AG04449 (cell line): ENCODE measurements at regions not wholly inside any gene's neighbourhood (a gene's known extent, or its start where the extent isn't known, plus 50 kb on each side); places are given as distances from the start of the nearest gene placed in this dataset.

ENCODE experiments used
- CTCF ChIA-PET: fragments of 350-600 bp; formaldehyde crosslinking; extraction: SDS; loops from one replicate; lab custom pipeline; 2021; ENCODE audit warnings: antibody characterized with exemption; lab: Yijun Ruan, JAX
- POLR2A ChIA-PET: fragments of 400-600, 350-600 bp; formaldehyde crosslinking; extraction: SDS; loops from one replicate; lab custom pipeline; 2020; ENCODE audit warnings: antibody characterized with exemption, inconsistent platforms; lab: Yijun Ruan, JAX
- DNase-seq: peaks from one replicate; pipeline ENCODE4 v3.0.0-alpha.2; 2010; ENCODE audit warnings: low read depth, low spot score
- H3K4me3 ChIP-seq: 2 replicates; pipeline ENCODE4 v1.5.1; 2011; ENCODE audit warnings: low read depth, mild to moderate bottlenecking, control low read depth, low read length
- CTCF ChIP-seq: IDR thresholded peaks from one replicate; pipeline ENCODE4 v1.5.1; 2011; ENCODE audit warnings: mild to moderate bottlenecking, moderate library complexity, low read length, control low read depth, inconsistent platforms; ENCODE audit not compliant: insufficient read depth; ENCODE audit errors: missing control alignments

- DNase-seq, result no peak
- no peak for TF ChIP-seq CTCF
- ChIA-PET POLR2A (no interaction called here), CTCF (no interaction called here)
- H3K4me3 ChIP-seq, result no peak overlapping the region
Observed at GRCh38 chr6:40710626-40711330, 123.6 kb upstream of the LRFN2 start.

- CTCF ChIA-PET, result no interaction called here
- no peak overlapping the region for H3K4me3 ChIP-seq
- no peak for TF ChIP-seq CTCF
Observed at GRCh38 chr6:40708049-40708448, 120.9 kb upstream of the LRFN2 start.

GRCh38 chr6:40706178-40706577 lies 119.0 kb upstream of the LRFN2 start:
- no peak for DNase-seq
- H3K4me3 ChIP-seq, result no peak overlapping the region
- ChIA-PET CTCF (no interaction called here), POLR2A (no interaction called here)
- TF ChIP-seq CTCF, result no peak

More at GRCh38 chr6:40708049-40708448, 120.9 kb upstream of the LRFN2 start:
- no peak for DNase-seq
- POLR2A ChIA-PET, result no interaction called here

- POLR2A ChIA-PET, result no interaction called here
- no peak for DNase-seq
- CTCF ChIA-PET, result no interaction called here
- no peak overlapping the region for H3K4me3 ChIP-seq
- TF ChIP-seq CTCF, result no peak
Observed at GRCh38 chr6:40705354-40705753, 118.2 kb upstream of the LRFN2 start.

- no peak for DNase-seq
- no peak overlapping the region for H3K4me3 ChIP-seq
- ChIA-PET CTCF (no interaction called here), POLR2A (no interaction called here)
- no peak for TF ChIP-seq CTCF
Observed at GRCh38 chr6:40701352-40702007, 114.3 kb upstream of the LRFN2 start.

GRCh38 chr6:40700006-40700580 lies 112.9 kb upstream of the LRFN2 start:
- ChIA-PET POLR2A (no interaction called here), CTCF (no interaction called here)
- no peak overlapping the region for H3K4me3 ChIP-seq
- no peak for DNase-seq
- TF ChIP-seq CTCF, result no peak
